ENCODE measurements at regions not wholly inside any gene's neighbourhood (a gene's known extent, or its start where the extent isn't known, plus 50 kb on each side); places are given as distances from the start of the nearest gene placed in this dataset.

DNA sequence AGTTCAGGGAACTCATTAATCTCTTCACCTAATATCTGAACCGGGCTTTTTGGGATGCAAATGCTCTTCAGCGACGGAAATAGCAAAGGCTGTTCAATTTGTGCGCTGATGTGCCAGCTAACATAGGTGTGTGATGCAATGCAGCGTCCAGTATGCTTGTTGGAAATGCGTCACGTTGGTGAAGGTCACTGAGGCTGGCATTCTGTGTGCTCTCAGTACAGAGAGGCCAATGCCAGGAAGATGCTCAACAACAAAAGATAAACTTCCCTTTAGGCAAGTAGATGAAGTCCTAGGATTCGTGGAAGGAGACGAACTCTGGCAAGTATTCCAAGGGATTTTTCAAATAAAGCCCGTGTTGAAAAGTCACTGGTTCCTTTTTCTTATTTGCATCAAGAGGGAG, 649.5 kb upstream of the MKI67 start:
- no peak for DNase-seq (ENCODE audit: extremely low read depth, low read depth)
- TF ChIP-seq CTCF (IDR thresholded peaks at IDR 0.05; ENCODE audit: low read depth, low read length): no peak

DNA sequence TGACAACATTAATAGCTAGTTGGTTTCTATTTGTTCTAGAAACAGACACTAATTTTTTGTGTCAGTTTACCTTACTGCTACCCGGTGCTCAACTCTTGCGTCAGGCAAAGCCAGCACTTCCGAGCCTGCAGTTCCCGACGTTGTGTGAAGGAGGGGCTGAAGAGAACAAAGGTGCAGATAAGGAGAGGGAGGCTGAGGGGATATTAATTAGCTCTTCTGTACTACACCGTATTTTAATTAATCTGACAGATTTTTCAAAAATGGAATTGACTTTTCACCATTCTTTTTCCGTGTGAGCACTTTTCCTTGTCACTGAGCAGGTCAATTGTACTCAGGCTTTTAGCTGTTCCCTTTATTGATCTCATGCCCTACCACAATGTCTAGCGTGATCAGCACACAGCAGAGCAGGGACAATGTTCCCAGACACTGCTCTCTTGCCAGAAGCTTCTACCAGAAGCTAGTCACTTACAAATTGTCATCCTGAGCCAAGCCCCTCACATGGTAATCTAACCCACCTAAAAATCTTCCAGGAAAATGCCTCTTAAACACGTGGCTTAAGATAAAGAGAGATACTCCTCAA, 650.5 kb upstream of the MKI67 start:
- no peak for TF ChIP-seq CTCF (IDR thresholded peaks at IDR 0.05; ENCODE audit: low read depth, low read length)

DNA sequence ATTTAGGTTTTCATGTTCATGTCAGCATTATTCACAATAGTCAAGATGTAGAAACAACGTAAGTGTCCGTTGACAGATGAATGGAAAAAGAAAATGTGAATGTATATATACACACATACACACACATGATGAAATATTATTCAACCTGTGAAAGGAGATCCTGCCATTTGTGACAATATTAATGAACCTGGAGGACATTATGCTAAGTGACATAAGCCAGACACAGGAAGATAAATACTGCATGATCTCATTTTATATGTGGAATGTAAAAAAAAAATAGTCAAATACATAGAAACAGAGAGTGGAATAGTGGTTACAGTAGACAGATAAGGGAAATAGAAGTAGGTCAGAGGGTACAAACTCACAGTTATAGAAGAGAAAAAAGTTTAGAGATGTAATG, 651.1 kb upstream of the MKI67 start:
- TF ChIP-seq CTCF (IDR thresholded peaks at IDR 0.05; ENCODE audit: low read depth, low read length): no peak

More for the DNA sequence above, 650.5 kb upstream of the MKI67 start:
- no peak for DNase-seq (ENCODE audit: extremely low read depth, low read depth)

DNA sequence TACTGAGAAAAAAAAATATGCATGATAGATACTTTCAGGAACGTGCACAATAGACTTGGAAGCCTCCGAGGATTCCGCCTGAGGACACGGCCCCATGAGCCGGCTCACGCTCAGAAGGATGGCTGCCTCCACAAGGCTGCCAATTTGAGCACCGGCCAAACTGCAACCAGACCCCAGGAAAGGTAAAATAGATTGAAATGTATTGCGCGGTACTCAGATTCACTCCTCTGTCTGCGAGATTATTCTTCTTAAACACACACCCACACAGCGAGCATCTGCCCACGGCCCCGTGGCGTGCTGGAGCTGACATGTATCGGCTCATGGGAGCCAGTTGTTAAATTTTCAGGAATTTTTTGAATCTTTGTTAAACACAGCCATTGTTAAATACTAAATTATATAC, 653.2 kb upstream of the MKI67 start:
- no peak for DNase-seq (ENCODE audit: extremely low read depth, low read depth)
- no peak for TF ChIP-seq CTCF (IDR thresholded peaks at IDR 0.05; ENCODE audit: low read depth, low read length)

More for the DNA sequence above, 651.1 kb upstream of the MKI67 start:
- DNase-seq (ENCODE audit: extremely low read depth, low read depth): no peak

- no peak for TF ChIP-seq CTCF (IDR thresholded peaks at IDR 0.05; ENCODE audit: low read depth, low read length)
- no peak for DNase-seq (ENCODE audit: extremely low read depth, low read depth)
These were observed 654.0 kb upstream of the MKI67 start for GRCh38 chr10:128780156-128780761.

DNA sequence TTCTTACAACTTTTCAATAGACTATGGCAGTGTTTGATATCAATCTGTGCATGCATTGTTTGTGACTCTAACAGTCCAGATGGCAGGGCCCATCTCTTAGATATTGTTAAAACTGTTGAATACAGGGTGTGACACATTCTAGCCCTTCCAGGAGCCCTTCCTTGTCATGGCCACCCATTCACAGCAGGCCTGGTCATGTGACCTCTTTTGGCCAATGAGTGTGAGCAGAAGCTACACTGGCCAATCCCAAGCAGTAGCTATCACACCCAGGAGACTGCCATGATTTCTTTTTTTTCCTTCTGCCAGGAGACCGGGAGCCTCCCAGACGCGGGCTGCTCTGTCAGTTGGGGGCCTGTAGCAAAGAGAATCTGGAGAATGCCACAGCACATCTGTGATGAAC, 655.4 kb upstream of the MKI67 start:
- TF ChIP-seq CTCF (IDR thresholded peaks at IDR 0.05; ENCODE audit: low read depth, low read length): no peak

GRCh38 chr10:128784444-128784843, 658.2 kb upstream of the MKI67 start:
- TF ChIP-seq CTCF (IDR thresholded peaks at IDR 0.05; ENCODE audit: low read depth, low read length): no peak
- DNase-seq (ENCODE audit: extremely low read depth, low read depth): no peak

More for the DNA sequence above, 655.4 kb upstream of the MKI67 start:
- DNase-seq (ENCODE audit: extremely low read depth, low read depth): no peak
